ENCODE measurements at regions not wholly inside any gene's neighbourhood (a gene's known extent, or its start where the extent isn't known, plus 50 kb on each side); places are given as distances from the start of the nearest gene placed in this dataset.

DNA sequence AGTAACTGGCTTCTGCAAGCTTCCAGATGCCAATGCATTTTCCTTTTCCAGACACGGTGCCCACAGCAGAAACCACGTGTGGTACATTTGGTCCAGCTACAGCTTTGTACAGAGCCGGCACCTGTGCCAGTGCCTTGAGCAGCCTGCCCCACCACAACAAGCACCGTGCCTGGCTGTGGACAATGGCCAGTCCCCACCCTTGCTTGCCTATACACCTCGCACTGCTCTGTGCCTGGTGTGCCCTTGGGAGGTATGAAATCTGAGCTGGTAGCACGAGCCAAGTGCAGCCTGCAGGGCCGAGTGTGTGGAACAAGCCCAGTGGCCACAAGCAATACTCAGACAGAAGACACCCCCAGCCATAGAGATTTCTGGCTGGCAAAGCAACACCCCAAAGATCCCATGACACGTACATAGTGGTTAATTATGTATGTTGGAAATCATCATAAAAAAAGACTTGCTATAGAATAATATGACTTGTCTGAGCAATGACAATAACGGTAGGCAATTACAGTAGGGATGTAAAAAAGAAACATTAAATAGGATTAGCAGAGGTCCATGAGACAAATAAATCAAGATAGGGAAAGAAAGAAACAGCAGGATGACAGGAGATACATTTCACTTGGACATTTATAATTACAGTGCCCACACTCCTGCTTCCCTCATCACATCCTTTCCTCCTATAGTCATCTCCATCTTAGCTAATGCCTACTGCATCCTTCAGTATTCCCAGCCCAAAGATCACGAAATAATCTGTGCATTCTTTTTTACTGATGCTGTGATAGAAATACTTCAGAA lies 1399.5 kb downstream of the PCDH9 start:
- Histone ChIP-seq H3K79me2 (ENCODE audit: insufficient read depth, low read length) (no peaks in the 10 kb centered on the region), H3K9ac (ENCODE audit: insufficient read depth, low read depth, low read length) (no peak overlapping the region), H3K4me3 (replicated peaks in 1 of 3; ENCODE audit: insufficient read depth in 1 of 3, low read depth in 2 of 3, low read length in 3 of 3) (no peak overlapping the region), H3K27me3 (ENCODE audit: control insufficient read depth in 1 of 2, insufficient read depth in 2 of 2, low read length in 2 of 2) (no peaks in the 10 kb centered on the region), H3K27ac (ENCODE audit: extremely low read length, insufficient read depth, low read length) (no peak overlapping the region), H2AFZ (ENCODE audit: low read length) (no peak overlapping the region), H3K36me3 (replicated peaks in 1 of 2; ENCODE audit: control insufficient read depth in 1 of 2, insufficient read depth in 2 of 2, low read length in 2 of 2) (no peaks in the 10 kb centered on the region), H3K9me3 (ENCODE audit: low read length) (no peaks in the 10 kb centered on the region), H3K4me2 (ENCODE audit: low read depth, low read length) (no peak overlapping the region), H4K20me1 (ENCODE audit: insufficient read depth, low read length) (no peaks in the 10 kb centered on the region), H3K4me1 (ENCODE audit: insufficient read depth, low read length) (no peaks in the 10 kb centered on the region)
- no peak for DNase-seq (ENCODE audit: low spot score)
- WGBS (ENCODE audit: low lambda C conversion rate) = 15% methylated on average over 10 of the region's 10 CpGs
- POLR2A ChIA-PET = no interaction called here
- TF ChIP-seq, protein P1, sequence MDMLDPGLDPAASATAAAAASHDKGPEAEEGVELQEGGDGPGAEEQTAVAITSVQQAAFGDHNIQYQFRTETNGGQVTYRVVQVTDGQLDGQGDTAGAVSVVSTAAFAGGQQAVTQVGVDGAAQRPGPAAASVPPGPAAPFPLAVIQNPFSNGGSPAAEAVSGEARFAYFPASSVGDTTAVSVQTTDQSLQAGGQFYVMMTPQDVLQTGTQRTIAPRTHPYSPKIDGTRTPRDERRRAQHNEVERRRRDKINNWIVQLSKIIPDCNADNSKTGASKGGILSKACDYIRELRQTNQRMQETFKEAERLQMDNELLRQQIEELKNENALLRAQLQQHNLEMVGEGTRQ (IDR thresholded peaks at IDR 0.05; ENCODE audit: low read depth, low read length) = no peak
- TF ChIP-seq, protein P1 (CRISPR knock-in tag; IDR thresholded peaks at IDR 0.05; ENCODE audit: borderline replicate concordance) = no peak
- TF ChIP-seq TCF7 (IDR thresholded peaks at IDR 0.05; ENCODE audit: low read depth) (no peak), CREM (IDR thresholded peaks at IDR 0.05) (no peak), CREM (CRISPR knock-in tag; IDR thresholded peaks at IDR 0.05) (no peak), ZNF724P (CRISPR knock-in tag; IDR thresholded peaks at IDR 0.05; ENCODE audit: borderline replicate concordance) (no peak), MYC (CRISPR knock-in tag; IDR thresholded peaks at IDR 0.05; ENCODE audit: borderline replicate concordance) (no peak), TEAD2 (CRISPR knock-in tag; IDR thresholded peaks at IDR 0.05) (no peak)
- TF ChIP-seq, protein P2, sequence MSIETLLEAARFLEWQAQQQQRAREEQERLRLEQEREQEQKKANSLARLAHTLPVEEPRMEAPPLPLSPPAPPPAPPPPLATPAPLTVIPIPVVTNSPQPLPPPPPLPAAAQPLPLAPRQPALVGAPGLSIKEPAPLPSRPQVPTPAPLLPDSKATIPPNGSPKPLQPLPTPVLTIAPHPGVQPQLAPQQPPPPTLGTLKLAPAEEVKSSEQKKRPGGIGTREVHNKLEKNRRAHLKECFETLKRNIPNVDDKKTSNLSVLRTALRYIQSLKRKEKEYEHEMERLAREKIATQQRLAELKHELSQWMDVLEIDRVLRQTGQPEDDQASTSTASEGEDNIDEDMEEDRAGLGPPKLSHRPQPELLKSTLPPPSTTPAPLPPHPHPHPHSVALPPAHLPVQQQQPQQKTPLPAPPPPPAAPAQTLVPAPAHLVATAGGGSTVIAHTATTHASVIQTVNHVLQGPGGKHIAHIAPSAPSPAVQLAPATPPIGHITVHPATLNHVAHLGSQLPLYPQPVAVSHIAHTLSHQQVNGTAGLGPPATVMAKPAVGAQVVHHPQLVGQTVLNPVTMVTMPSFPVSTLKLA (IDR thresholded peaks at IDR 0.05) = 0 out of 2 replicates have a peak, but pooled peaks have one; percentile 22
- CTCF ChIA-PET (ENCODE audit: low intra/inter-chr PET ratio, low total read pairs) = no interaction called here
- intact Hi-C loops (cut with micrococcal nuclease; ENCODE audit: unreplicated experiment) = no loop called here
- FAIRE-seq = no peak
- no peak for ATAC-seq
- no TSS peak for BruUV-seq (replicated peaks)
- in situ Hi-C loops (cut with HindIII; ENCODE audit: extremely low pct_ligation_motif_present, low pct_unique_long_range_greater_than_20kb) = no loop called here
